T-cell (primary cell): ENCODE measurements at regions not wholly inside any gene's neighbourhood (a gene's known extent, or its start where the extent isn't known, plus 50 kb on each side); places are given as distances from the start of the nearest gene placed in this dataset.

Experiments used
- ATAC-seq, 4 experiments: fragments of 200-7000 bp in 3 of 4; fragments of 150-1000 bp in 1 of 4; cut with Tn5 transposase; replicated peaks in 1 of 4; 1 replicate in 3 of 4; 2 replicates in 1 of 4; pipeline ENCODE4 v1.10.0; 2021; ENCODE audit warnings: moderate library complexity in 3 of 4, mild to moderate bottlenecking in 2 of 4, moderate number of reproducible peaks in 1 of 4
- CTCF ChIA-PET, 2 donors: fragments of 300-600 bp; sonication (Branson Sonifier 250); formaldehyde crosslinking; loops; one replicate each; lab custom pipeline; 2022; ENCODE audit warnings: antibody characterized with exemption in 2 of 2; lab: Charles Lee
- POLR2A ChIA-PET, 2 donors: fragments of 300-600 bp; sonication (Branson Sonifier 250); formaldehyde crosslinking; loops; one replicate each; lab custom pipeline; 2022; ENCODE audit warnings: antibody characterized with exemption in 2 of 2; lab: Charles Lee
- DNase-seq, 35 experiments: peaks; one replicate each; pipeline versions ENCODE4 v3.0.0 to v3.0.0-alpha.2; 2013 to 2023
- H3K27ac ChIP-seq: one replicate; pipeline ENCODE4 v1.5.1; 2013; ENCODE audit warnings: low read length
- H3K27me3 ChIP-seq, 2 experiments: replicated peaks in 1 of 2; 1 replicate in 1 of 2; 2 replicates in 1 of 2; pipeline versions ENCODE4 v1.6.1 to v1.7.0; 2013; ENCODE audit warnings: low read length in 1 of 2, mixed read lengths in 1 of 2; ENCODE audit not compliant: control insufficient read depth in 2 of 2, insufficient read depth in 2 of 2; ENCODE audit errors: extremely low read depth in 1 of 2
- H3K36me3 ChIP-seq, 2 donors: 1 replicate in 1 of 2; 2 replicates in 1 of 2; pipeline versions ENCODE4 v1.6.1 to v1.7.0; 2013; ENCODE audit warnings: low read length in 1 of 2; ENCODE audit not compliant: control insufficient read depth in 2 of 2, insufficient read depth in 1 of 2; ENCODE audit errors: extremely low read depth in 1 of 2
- H3K4me1 ChIP-seq, 2 experiments: 1 replicate in 1 of 2; 2 replicates in 1 of 2; pipeline versions ENCODE4 v1.6.1 to v1.7.0; 2013; ENCODE audit warnings: low read length in 2 of 2, mixed read lengths in 1 of 2; ENCODE audit not compliant: insufficient read depth in 2 of 2, control insufficient read depth in 1 of 2; ENCODE audit errors: extremely low read depth in 1 of 2
- H3K4me3 ChIP-seq, 2 donors: 1 replicate in 1 of 2; 2 replicates in 1 of 2; pipeline versions ENCODE4 v1.5.1 to v1.7.0; 2013; ENCODE audit warnings: mild to moderate bottlenecking in 2 of 2, low read length in 1 of 2, moderate library complexity in 1 of 2; ENCODE audit not compliant: control insufficient read depth in 1 of 2; ENCODE audit errors: extremely low read depth in 1 of 2
- H3K9me3 ChIP-seq: 2 replicates; pipeline ENCODE4 v1.7.0; 2013
- H3K27ac Mint-ChIP-seq, 2 donors: one replicate each; pipeline ENCODE4 v1.8.0; 2020 to 2021; ENCODE audit warnings: mild to moderate bottlenecking in 2 of 2, mixed read lengths in 2 of 2
- H3K27me3 Mint-ChIP-seq, 2 donors: one replicate each; pipeline ENCODE4 v1.8.0; 2021 to 2022; ENCODE audit warnings: mixed read lengths in 2 of 2
- H3K36me3 Mint-ChIP-seq: one replicate; pipeline ENCODE4 v1.8.0; 2021; ENCODE audit warnings: mixed read lengths
- H3K4me1 Mint-ChIP-seq, 3 donors: one replicate each; pipeline ENCODE4 v1.8.0; 2020 to 2022; ENCODE audit warnings: mixed read lengths in 3 of 3, mild to moderate bottlenecking in 1 of 3
- H3K4me3 Mint-ChIP-seq, 3 donors: one replicate each; pipeline ENCODE4 v1.8.0; 2020 to 2022; ENCODE audit warnings: mild to moderate bottlenecking in 3 of 3, mixed read lengths in 3 of 3, moderate library complexity in 3 of 3
- H3K9me3 Mint-ChIP-seq, 3 donors: one replicate each; pipeline ENCODE4 v1.8.0; 2020 to 2022; ENCODE audit warnings: mixed read lengths in 3 of 3
- WGBS: methylation state at CpG from one replicate; pipeline ENCODE4 v1.1.5; 2013; ENCODE audit warnings: missing lambda C conversion rate; ENCODE audit not compliant: insufficient coverage; 5-methylcytosine and 5-hydroxymethylcytosine counted together

DNA sequence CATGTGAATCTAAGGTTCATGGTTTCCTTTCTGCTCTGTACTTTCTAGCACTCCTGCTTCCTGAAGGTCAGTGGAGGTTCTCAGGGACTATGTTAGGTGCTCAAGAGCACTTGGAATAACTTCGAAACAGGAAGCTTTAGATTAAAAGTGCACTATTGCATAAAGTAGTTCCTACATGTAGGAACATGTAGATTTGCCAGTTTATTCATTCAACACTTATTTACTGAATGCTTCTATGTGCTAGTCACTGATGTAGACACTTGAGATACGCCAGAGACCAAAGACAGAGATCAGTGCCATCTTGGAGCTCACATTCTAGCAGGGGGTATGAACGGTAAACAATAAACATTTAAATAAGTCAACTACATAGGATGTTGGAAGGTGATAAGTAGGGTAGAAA, 87.7 kb downstream of the DHRS2 start:
- H3K27me3 ChIP-seq = peaks cover 0 to 20% of the 10 kb centered on the region in 2 experiments
- Mint-ChIP-seq H3K9me3 (peaks cover 0 to 3% (median 0%) of the 10 kb centered on the region in 3 donors), H3K27me3 (peaks cover 2 to 5% of the 10 kb centered on the region in 2 donors), H3K36me3 (no peaks in the 10 kb centered on the region), H3K4me1 (no peaks in the 10 kb centered on the region), H3K27ac (no peak overlapping the region), H3K4me3 (no peak overlapping the region)
- no peak overlapping the region for H3K27ac ChIP-seq
- ChIA-PET CTCF (no interaction called here), POLR2A (no interaction called here)
- no peaks in the 10 kb centered on the region for H3K9me3 ChIP-seq
- no peaks in the 10 kb centered on the region for H3K4me1 ChIP-seq
- no peak overlapping the region for H3K4me3 ChIP-seq
- DNase-seq = no peak
- no peaks in the 10 kb centered on the region for H3K36me3 ChIP-seq
- ATAC-seq = no peak
- 60% methylated on average over 1 of the region's 3 CpGs for WGBS

DNA sequence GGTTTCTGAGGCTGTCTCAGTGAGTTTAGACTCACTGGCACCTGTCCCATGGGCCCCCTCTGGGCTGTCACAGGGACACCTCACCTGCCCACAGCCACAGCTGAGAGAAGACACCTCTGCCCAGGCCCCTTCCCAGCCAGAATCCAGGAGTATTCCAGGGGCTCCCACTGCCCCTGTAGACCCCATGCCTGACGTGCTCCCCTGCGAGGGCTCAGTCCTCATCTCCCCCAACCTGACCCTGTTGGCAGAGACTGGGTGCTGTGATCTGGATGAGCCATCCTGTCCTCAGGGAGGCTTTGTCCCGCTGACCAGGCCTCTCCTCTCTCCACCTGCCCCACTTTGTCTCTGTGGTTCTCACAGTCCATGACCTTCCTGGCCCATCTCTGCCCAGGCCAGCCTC, 89.4 kb downstream of the DHRS2 start:
- Mint-ChIP-seq H3K27ac (no peak overlapping the region), H3K36me3 (no peaks in the 10 kb centered on the region), H3K4me3 (no peak overlapping the region), H3K27me3 (peaks cover 7 to 12% of the 10 kb centered on the region in 2 donors), H3K9me3 (peaks cover 0 to 3% (median 0%) of the 10 kb centered on the region in 3 donors), H3K4me1 (no peaks in the 10 kb centered on the region)
- ATAC-seq (no peak), DNase-seq (no peak)
- H3K4me1 ChIP-seq = no peaks in the 10 kb centered on the region
- POLR2A ChIA-PET = no interaction called here
- H3K27ac ChIP-seq = no peak overlapping the region
- peaks cover 0 to 12% of the 10 kb centered on the region in 2 experiments for H3K27me3 ChIP-seq
- no peaks in the 10 kb centered on the region for H3K9me3 ChIP-seq
- no CpG with 5 or more reads among the region's 3 CpGs for WGBS
- no peaks in the 10 kb centered on the region for H3K36me3 ChIP-seq
- CTCF ChIA-PET = no interaction called here
- no peak overlapping the region for H3K4me3 ChIP-seq

DNA sequence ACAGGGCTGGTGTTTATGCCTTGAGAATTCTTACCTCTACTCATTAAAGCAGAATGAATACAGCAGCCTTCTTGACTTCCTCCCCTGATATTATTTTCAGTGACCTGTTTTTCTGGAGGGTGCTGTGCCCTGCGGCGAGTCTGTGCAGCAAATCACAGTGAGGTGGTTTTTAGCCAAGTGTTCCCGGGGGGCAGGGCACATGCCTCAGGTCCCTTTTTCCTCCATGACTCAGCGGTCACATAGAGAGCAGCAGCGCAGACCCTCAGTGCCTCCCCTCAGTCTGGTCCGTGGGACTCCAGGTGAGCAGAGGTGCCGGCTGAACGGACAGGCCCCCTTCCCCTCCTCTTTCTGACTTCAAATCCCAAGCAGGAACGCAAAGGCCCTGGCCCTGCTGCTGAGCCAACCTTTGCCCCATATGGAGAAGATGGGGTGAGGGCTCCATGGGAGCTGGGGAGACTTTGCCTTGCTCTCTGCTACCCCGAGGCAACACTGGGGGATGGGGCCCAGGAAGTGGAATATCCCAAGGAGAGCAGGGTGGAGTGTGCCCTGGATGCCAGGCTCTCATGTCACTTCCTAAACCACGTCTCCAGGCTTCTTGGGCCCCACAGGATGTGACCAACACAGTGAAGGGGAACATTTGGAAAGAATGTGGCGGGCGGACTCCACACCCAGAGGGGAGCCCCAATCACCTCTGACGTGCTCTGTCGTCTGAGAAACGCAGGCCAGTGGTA, 90.0 kb downstream of the DHRS2 start:
- no peaks in the 10 kb centered on the region for H3K36me3 ChIP-seq
- ChIA-PET CTCF (interaction anchor here in 1 of 2 donors (0.6 kb wide), 1 partner anchor 99 kb away, joined by 3 read pairs; no protein-coding TSS in a partner anchor), POLR2A (no interaction called here)
- no peaks in the 10 kb centered on the region for H3K9me3 ChIP-seq
- H3K4me3 ChIP-seq = no peak overlapping the region
- H3K27me3 ChIP-seq = peaks cover 0 to 14% of the 10 kb centered on the region in 2 experiments
- no peak overlapping the region for H3K4me3 Mint-ChIP-seq
- H3K27me3 Mint-ChIP-seq = peaks cover 7 to 9% of the 10 kb centered on the region in 2 donors
- ATAC-seq (no peak), DNase-seq (no peak)
- WGBS = 87% methylated on average over 10 of the region's 16 CpGs
- no peaks in the 10 kb centered on the region for H3K4me1 ChIP-seq
- H3K27ac ChIP-seq = no peak overlapping the region
- H3K27ac Mint-ChIP-seq = no peak overlapping the region
- no peaks in the 10 kb centered on the region for H3K9me3 Mint-ChIP-seq
- no peaks in the 10 kb centered on the region for H3K36me3 Mint-ChIP-seq
- no peaks in the 10 kb centered on the region for H3K4me1 Mint-ChIP-seq

DNA sequence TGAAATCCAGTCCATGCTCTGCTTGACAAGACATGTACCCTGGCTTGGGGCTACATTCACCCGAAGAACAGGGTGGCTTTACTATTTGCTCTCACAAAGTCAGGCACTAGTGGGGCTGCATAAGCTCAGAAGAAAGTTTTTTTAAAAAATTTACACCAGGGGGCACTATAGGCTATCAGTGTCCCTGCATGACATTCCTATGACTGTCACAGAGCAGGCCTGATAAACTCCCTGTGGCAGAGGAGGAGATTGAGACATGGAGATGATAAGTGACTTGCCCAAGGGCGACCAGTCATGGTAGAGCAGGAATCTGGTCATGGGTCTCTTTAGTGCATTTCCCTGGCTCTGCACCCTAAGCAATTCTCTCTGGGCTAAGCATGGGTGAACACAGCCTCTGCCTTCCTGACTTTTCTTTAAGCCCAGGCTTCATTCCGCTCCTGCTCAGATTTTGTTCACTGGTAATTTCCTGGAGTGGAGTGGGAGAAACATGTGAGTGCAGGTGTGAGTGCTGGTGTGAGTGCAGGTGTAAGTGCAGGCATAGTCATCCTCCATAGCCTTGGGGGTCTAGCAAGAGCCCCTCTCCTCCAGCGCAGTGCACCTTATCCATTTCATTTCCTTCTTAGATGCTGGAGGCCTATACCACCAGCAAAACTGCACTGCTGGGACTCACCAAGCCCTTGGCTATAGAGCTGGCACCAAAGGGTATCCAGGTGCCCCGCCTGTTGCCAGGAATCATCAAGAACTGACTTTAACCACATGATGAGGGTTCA, 91.6 kb downstream of the DHRS2 start:
- ATAC-seq = no peak
- CTCF ChIA-PET = no interaction called here
- no peak overlapping the region for H3K4me3 Mint-ChIP-seq

DNA sequence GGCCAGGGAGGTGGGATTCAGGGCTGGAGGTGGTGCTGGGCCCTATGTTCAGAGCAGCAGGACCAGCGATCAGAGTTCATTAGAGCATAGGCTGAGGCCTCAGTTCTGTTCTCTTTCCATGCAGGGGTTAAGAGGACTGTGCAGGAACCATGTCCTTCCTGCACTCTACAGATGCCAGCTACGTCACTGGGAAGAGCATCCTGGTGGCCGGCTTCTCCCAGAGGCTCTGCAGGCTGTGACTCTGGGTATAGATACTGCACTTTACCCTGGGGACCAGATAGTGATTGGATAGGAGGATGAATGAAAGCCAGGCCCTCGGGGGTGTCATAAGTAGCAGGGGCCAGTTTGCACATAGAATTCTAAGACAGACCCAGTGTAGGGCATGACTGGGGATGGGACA, 92.6 kb downstream of the DHRS2 start:
- H3K4me1 Mint-ChIP-seq = no peaks in the 10 kb centered on the region
- H3K27ac ChIP-seq = no peak overlapping the region
- H3K9me3 ChIP-seq = no peaks in the 10 kb centered on the region
- no peak overlapping the region for H3K4me3 ChIP-seq
- no peak overlapping the region for H3K4me3 Mint-ChIP-seq
- H3K9me3 Mint-ChIP-seq = no peaks in the 10 kb centered on the region
- POLR2A ChIA-PET = no interaction called here
- peaks cover 10 to 18% of the 10 kb centered on the region in 2 donors for H3K27me3 Mint-ChIP-seq
- ATAC-seq (no peak), DNase-seq (no peak)
- CTCF ChIA-PET = no interaction called here
- no peaks in the 10 kb centered on the region for H3K36me3 Mint-ChIP-seq
- H3K27ac Mint-ChIP-seq = no peak overlapping the region
- H3K36me3 ChIP-seq = no peaks in the 10 kb centered on the region
- H3K4me1 ChIP-seq = no peaks in the 10 kb centered on the region
- peaks cover 0 to 14% of the 10 kb centered on the region in 2 experiments for H3K27me3 ChIP-seq
- 71% methylated on average over 4 of the region's 4 CpGs for WGBS

More for the DNA sequence above, 91.6 kb downstream of the DHRS2 start:
- POLR2A ChIA-PET = no interaction called here
- Histone ChIP-seq H3K9me3 (no peaks in the 10 kb centered on the region), H3K36me3 (no peaks in the 10 kb centered on the region), H3K27ac (no peak overlapping the region), H3K4me1 (no peaks in the 10 kb centered on the region), H3K4me3 (no peak overlapping the region), H3K27me3 (peaks cover 0 to 14% of the 10 kb centered on the region in 2 experiments)
- H3K4me1 Mint-ChIP-seq = no peaks in the 10 kb centered on the region
- H3K27ac Mint-ChIP-seq = no peak overlapping the region
- H3K36me3 Mint-ChIP-seq = no peaks in the 10 kb centered on the region
- no peaks in the 10 kb centered on the region for H3K9me3 Mint-ChIP-seq
- WGBS = 91% methylated on average over 4 of the region's 5 CpGs
- peaks cover 10 to 11% of the 10 kb centered on the region in 2 donors for H3K27me3 Mint-ChIP-seq
- peak in 1 of 35 experiments; percentile 14 for DNase-seq

DNA sequence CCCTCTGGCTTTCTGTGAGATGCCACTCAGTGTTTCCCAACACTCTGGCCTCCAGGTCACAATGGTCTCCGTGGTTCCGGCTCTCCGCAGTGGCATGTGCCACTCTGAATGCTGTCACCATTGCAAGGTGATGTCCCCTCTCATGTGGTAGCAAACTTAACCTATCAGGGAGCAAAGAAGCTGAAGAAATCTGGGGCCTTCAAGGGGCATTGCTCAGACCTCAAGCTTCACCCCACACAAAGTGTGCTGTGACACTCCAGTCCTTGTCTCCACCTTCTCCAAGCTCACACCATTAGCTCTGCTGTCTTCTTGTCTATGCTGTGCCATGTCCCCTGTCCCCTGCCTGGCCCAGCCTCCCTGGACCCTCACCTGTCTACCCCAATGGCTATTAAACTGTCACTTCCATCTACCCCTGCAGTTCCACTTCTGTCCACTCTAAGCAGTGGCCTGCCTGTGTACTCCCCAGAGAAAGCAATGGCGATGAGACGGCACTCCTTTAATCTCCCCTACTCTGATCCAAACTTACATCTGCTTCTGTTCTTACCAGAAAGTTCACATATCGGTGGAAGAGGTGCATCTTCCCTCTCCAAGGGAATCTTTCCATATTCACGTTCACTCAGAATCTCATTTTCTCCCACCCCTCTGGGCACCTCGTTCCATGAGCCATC, 93.7 kb downstream of the DHRS2 start:
- POLR2A ChIA-PET = no interaction called here
- H3K36me3 ChIP-seq = no peaks in the 10 kb centered on the region
- H3K4me1 ChIP-seq = no peaks in the 10 kb centered on the region
- no peaks in the 10 kb centered on the region for H3K9me3 ChIP-seq
- H3K4me1 Mint-ChIP-seq = no peaks in the 10 kb centered on the region
- peaks cover 0 to 14% of the 10 kb centered on the region in 2 experiments for H3K27me3 ChIP-seq
- ATAC-seq (no peak), DNase-seq (no peak)
- CTCF ChIA-PET = no interaction called here
- H3K27me3 Mint-ChIP-seq = peaks cover 10 to 18% of the 10 kb centered on the region in 2 donors
- no peak overlapping the region for H3K4me3 Mint-ChIP-seq
- no peaks in the 10 kb centered on the region for H3K36me3 Mint-ChIP-seq
- H3K4me3 ChIP-seq = no peak overlapping the region
- H3K9me3 Mint-ChIP-seq = no peaks in the 10 kb centered on the region
- no peak overlapping the region for H3K27ac ChIP-seq
- no peak overlapping the region for H3K27ac Mint-ChIP-seq
- WGBS = 70% methylated on average over 8 of the region's 8 CpGs
